ENCODE measurements at regions not wholly inside any gene's neighbourhood (a gene's known extent, or its start where the extent isn't known, plus 50 kb on each side); places are given as distances from the start of the nearest gene placed in this dataset.
"Not testable (repeated sequence)": the region's sequence is repeated elsewhere in the genome, so short reads cannot be mapped to it uniquely, and the experiment has no call there.

GRCh38 chr20:48057251-48057650 is 272.0 kb upstream of the SULF2 start:
- no peak for DNase-seq

GRCh38 chr20:48056218-48056617 is 270.9 kb upstream of the SULF2 start:
- no peak for DNase-seq

- DNase-seq: no peak
Measured at GRCh38 chr20:48054051-48054450, 268.8 kb upstream of the SULF2 start.

- no peak for DNase-seq
Measured at GRCh38 chr20:48052475-48052835, 267.2 kb upstream of the SULF2 start.

- no peak for DNase-seq
Measured at GRCh38 chr20:48051794-48052474, 266.7 kb upstream of the SULF2 start.

- DNase-seq: no peak
Measured at GRCh38 chr20:48049641-48050040, 264.4 kb upstream of the SULF2 start.

DNA sequence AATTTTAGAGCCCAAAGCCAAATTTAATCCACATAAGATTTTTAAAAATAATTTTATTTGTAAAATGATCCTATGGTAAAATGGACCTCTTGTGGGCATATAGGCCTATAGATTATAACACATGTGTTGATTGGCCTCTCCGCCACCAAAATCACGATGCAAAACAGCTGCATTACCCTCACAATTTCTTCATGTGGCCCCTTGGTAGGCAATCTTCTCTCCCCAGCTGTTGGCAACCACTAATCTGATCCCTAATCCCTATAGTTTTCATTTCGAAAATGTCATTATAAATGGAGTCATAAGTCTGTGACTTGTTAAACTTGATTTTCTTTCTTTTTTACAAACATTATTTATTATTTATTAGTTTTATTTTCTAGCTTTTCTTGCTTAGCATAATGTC is 263.9 kb upstream of the SULF2 start:
- DNase-seq: no peak

DNA sequence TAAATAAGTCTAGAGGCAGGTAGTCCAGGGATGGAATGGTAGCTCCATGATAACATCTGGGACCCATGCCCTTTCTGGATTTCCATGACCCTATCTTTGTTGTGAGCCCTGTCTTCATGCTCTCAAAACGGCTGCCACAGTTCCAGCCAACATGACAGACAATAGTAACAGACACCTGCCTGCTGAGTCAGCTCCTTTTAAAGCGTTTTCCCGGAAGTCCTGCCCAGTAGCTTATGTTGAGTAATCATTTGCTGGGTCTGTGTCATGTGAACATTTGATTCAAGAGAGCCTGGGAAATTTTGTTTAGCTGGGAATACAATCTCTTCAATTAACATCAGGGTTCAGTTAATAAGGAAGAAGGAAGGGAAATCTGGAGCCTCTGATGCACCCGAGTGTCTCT is 262.2 kb upstream of the SULF2 start:
- DNase-seq: no peak

DNA sequence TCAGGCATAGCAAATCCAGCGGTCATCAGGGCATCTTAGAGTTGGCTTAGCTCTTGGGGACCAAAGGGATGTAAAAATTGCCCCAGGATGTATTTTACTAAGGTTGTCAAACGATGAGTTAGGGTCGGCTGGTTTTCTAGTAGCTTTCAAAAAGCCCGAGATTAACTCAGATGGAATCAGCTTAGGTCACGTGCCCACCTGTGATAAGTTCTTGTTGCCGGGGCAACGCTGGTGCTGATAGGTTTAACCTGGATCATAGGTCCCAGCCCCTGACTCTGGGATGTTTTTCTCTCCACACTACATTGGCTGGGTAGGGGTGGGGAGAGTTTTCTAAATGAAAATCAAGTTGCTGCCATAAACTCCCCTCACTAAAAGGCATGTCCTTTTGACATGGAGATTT is 257.3 kb upstream of the SULF2 start:
- no peak for DNase-seq

GRCh38 chr20:48041078-48041780 is 255.9 kb upstream of the SULF2 start:
- no peak for DNase-seq

GRCh38 chr20:48040491-48040890 is 255.2 kb upstream of the SULF2 start:
- no peak for DNase-seq

DNA sequence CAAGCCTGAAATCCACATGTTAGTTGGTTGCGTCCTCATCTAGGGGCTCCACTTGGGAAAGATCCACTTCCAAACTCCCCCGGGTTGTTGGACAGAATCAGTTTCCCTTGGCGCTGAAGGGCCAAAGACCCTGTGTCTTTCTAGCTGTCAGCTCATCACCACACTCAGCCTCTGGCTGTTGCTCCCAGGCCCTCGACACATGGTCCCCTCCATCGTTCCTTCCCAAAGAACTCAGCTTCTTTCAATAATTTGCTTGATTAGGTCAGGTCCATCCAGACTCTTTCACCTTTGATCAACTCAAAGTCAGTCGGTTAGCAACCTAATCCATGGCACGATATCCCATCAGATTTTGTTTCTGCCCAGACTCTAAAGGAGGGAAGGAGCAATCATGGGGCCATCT is 254.8 kb upstream of the SULF2 start:
- DNase-seq: no peak

- DNase-seq: no peak
Measured at GRCh38 chr20:48039514-48039913, 254.2 kb upstream of the SULF2 start.

DNA sequence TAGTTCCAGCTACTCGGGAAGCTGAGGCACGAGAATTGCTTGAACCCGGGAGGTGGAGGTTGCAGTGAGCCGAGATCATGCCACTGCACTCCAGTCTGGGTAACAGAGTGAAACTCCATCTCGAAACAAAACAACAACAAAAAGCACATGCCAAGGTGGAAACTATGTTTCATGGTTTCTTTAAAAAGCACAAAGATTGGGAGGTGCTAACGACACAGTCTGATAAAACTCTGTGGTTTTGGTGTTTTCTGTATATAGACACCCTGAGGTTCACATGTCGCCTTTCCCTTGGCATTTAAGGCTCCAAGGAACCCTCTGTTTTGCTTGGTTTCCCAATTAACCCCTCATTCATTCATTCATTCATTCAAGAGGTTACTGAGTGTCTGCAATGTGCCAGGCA is 253.4 kb upstream of the SULF2 start:
- no peak for DNase-seq

DNA sequence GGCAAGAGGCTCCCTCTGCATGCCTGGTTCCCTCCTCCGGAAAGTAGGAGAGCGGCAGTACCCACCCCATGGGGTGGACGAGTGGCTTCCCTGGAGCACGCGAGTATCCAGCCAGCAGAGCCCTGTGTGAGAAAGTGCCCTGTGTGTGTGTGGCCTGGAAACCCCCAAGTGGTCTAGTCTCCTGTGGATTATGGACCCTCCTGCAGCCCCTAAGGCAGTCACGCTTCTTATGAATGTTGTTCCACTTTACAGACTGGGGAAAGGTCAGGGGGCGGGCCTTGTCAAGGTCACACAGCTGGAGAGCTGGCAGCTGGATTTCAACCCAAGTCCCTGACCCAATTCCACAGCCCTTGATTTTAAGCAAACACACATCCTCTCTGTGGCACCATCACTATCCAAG is 252.5 kb upstream of the SULF2 start:
- DNase-seq: not testable (repeated sequence)

GRCh38 chr20:48035961-48036731 is 250.9 kb upstream of the SULF2 start:
- DNase-seq: no peak

- no peak for DNase-seq
Measured at GRCh38 chr20:48034751-48035150, 249.5 kb upstream of the SULF2 start.

DNA sequence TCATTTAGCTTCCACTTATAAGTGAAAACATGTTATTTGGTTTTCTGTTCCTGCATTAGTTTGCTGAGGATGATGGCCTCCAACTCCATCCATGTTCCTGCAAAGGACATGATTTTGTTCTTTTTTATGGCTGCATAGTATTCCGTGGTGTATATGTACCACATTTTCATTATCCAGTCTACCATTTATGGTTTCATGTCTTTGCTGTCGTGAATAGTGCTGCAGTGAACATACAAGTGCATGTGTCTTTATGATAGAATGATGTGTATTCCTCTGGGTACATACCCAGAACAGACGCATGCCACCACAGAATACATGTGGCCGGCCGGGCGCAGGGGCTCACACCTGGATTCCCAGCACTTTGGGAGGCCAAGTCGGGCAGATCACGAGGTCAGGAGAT is 247.7 kb upstream of the SULF2 start:
- not testable (repeated sequence) for DNase-seq

DNA sequence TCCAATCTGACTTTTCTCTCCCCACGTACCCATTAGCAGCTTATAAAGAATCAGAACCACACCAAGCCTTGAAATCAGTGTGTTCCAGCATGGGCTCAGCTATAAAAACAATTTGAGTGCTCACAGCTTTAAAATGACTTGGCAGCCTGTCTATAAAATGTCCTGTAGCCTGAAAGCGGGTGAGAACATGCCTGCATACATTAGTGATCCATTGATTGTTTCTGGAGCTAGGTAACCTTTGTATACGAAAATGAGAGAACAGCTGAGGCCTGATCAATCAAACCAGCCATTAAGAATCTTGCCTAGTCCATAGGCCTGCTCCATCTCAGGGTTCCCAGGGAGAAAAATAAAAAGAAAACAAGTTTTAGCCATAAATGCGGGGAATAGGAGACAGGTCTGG is 245.8 kb upstream of the SULF2 start:
- no peak for DNase-seq

GRCh38 chr20:48026981-48027592 is 241.8 kb upstream of the SULF2 start:
- DNase-seq: no peak

- no peak for DNase-seq
Measured at GRCh38 chr20:48025661-48026060, 240.4 kb upstream of the SULF2 start.

GRCh38 chr20:48025051-48025515 is 239.8 kb upstream of the SULF2 start:
- DNase-seq: no peak

DNA sequence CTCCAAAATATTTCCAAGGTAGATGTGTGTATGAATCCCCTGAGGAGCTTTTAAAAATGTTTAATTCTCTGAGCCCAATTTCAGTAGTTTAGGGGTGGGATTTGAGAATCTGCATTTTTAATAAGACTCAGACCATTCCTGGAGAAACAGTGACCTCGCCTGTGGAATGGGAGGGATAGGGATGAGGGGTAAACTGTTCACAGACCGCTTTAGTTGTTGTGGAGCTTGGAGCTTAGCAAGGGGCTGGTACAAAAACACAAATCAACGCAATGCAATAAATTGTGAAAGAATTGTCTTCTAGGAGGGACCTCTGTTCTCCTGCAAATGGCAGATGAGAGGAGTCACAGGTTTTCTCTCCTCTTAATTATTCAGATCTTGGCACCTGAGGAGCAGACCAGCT is 239.3 kb upstream of the SULF2 start:
- no peak for DNase-seq

DNA sequence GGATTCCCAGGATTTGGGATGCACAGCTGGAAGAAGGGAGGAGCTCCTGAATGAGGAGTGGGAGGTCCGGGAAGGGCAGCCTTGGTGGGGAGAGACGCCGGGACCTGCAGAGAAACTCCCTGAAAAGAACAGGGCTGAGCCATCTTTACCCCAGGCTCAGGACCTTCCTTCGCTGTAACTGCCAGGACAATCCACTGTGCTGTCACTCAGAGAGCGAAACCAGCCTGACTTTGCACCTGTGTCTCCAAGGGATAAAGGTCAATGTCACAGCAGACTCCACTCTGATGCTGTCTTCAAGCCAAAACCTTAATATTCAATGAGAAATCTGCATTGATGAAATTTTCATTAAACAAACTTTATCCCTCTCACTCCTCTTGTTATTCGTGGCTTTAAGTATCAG is 235.4 kb upstream of the SULF2 start:
- not testable (repeated sequence) for DNase-seq
